ENCODE measurements at regions not wholly inside any gene's neighbourhood (a gene's known extent, or its start where the extent isn't known, plus 50 kb on each side); places are given as distances from the start of the nearest gene placed in this dataset.
A peak's percentile ranks its signal among the peaks of the same experiment; 100 is the strongest.

- DNase-seq (ENCODE audit: low read depth in 2 of 2), result peak in 1 of 2 donors; percentile 36
- H3K4me3 ChIP-seq (replicated peaks in 1 of 2; ENCODE audit: low read depth in 2 of 2, low read length in 2 of 2), result no peak overlapping the region
- TF ChIP-seq CTCF (IDR thresholded peaks at IDR 0.05; ENCODE audit: low read depth, low read length), result no peak
Observed at GRCh38 chr9:109969573-109970237, 189.7 kb downstream of the PALM2AKAP2 start.

GRCh38 chr9:109971226-109971625, 191.2 kb downstream of the PALM2AKAP2 start:
- no peak for TF ChIP-seq CTCF (IDR thresholded peaks at IDR 0.05; ENCODE audit: low read depth, low read length)
- DNase-seq (ENCODE audit: low read depth in 2 of 2), result no peak
- H3K4me3 ChIP-seq (replicated peaks in 1 of 2; ENCODE audit: low read depth in 2 of 2, low read length in 2 of 2), result no peak overlapping the region

GRCh38 chr9:109972026-109972882, 192.3 kb downstream of the PALM2AKAP2 start:
- DNase-seq (ENCODE audit: low read depth in 2 of 2), result no peak
- TF ChIP-seq CTCF (IDR thresholded peaks at IDR 0.05; ENCODE audit: low read depth, low read length), result no peak
- no peak overlapping the region for H3K4me3 ChIP-seq (replicated peaks in 1 of 2; ENCODE audit: low read depth in 2 of 2, low read length in 2 of 2)

- H3K4me3 ChIP-seq (replicated peaks in 1 of 2; ENCODE audit: low read depth in 2 of 2, low read length in 2 of 2), result no peak overlapping the region
- TF ChIP-seq CTCF (IDR thresholded peaks at IDR 0.05; ENCODE audit: low read depth, low read length), result no peak
- no peak for DNase-seq (ENCODE audit: low read depth in 2 of 2)
Observed at GRCh38 chr9:109973336-109973735, 193.3 kb downstream of the PALM2AKAP2 start.

GRCh38 chr9:109974143-109974917, 194.3 kb downstream of the PALM2AKAP2 start:
- no peak for DNase-seq (ENCODE audit: low read depth in 2 of 2)
- TF ChIP-seq CTCF (IDR thresholded peaks at IDR 0.05; ENCODE audit: low read depth, low read length), result no peak
- no peak overlapping the region for H3K4me3 ChIP-seq (replicated peaks in 1 of 2; ENCODE audit: low read depth in 2 of 2, low read length in 2 of 2)

GRCh38 chr9:109974918-109975276, 194.9 kb downstream of the PALM2AKAP2 start:
- H3K4me3 ChIP-seq (replicated peaks in 1 of 2; ENCODE audit: low read depth in 2 of 2, low read length in 2 of 2), result no peak overlapping the region
- no peak for DNase-seq (ENCODE audit: low read depth in 2 of 2)

More at GRCh38 chr9:109974918-109975276, 194.9 kb downstream of the PALM2AKAP2 start:
- no peak for TF ChIP-seq CTCF (IDR thresholded peaks at IDR 0.05; ENCODE audit: low read depth, low read length)
